Breast epithelium (tissue), 4 donors: ENCODE measurements at regions not wholly inside any gene's neighbourhood (a gene's known extent, or its start where the extent isn't known, plus 50 kb on each side); places are given as distances from the start of the nearest gene placed in this dataset.

Experiments used
- DNase-seq, 2 donors: peaks; one replicate each; pipeline ENCODE4 v3.0.0-alpha.2; 2019; ENCODE audit warnings: low spot score in 2 of 2
- H3K27ac ChIP-seq, 2 donors: fragments of 200-600 bp; sonication (generic) in 1 of 2; one replicate each; pipeline ENCODE4 v1.5.1; 2016 to 2019; ENCODE audit warnings: mild to moderate bottlenecking in 1 of 2
- H3K27me3 ChIP-seq, 2 donors: fragments of 200-600 bp; sonication (generic) in 1 of 2; one replicate each; pipeline versions ENCODE4 v1.5.1 to v1.6.0; 2017 to 2019; ENCODE audit warnings: control low read depth in 1 of 2, mild to moderate bottlenecking in 1 of 2
- H3K36me3 ChIP-seq: fragments of 200-600 bp; one replicate; pipeline ENCODE4 v1.5.1; 2019
- H3K4me1 ChIP-seq, 2 donors: fragments of 200-600 bp; sonication (generic); one replicate each; pipeline ENCODE4 v1.5.1; 2016 to 2019; ENCODE audit warnings: control low read depth in 1 of 2
- H3K4me3 ChIP-seq, 3 donors: fragments of 200-600 bp; sonication (generic); 1 replicate in 2 of 3; 2 replicates in 1 of 3; pipeline ENCODE4 v1.5.1; 2016 to 2019; ENCODE audit warnings: mild to moderate bottlenecking in 3 of 3, moderate library complexity in 2 of 3
- H3K9me3 ChIP-seq, 2 donors: fragments of 200-600 bp; sonication (generic) in 1 of 2; one replicate each; pipeline ENCODE4 v1.5.1; 2016 to 2019; ENCODE audit warnings: control low read depth in 1 of 2
- CTCF ChIP-seq, 3 donors: fragments of 450-650 bp; IDR thresholded peaks; one replicate each; pipeline ENCODE4 v1.5.1; 2016 to 2017; ENCODE audit warnings: antibody characterized with exemption in 3 of 3, mild to moderate bottlenecking in 3 of 3, moderate library complexity in 3 of 3
- POLR2A ChIP-seq: fragments of 450-650 bp; IDR thresholded peaks from one replicate; pipeline ENCODE4 v1.6.1; 2016; ENCODE audit warnings: antibody characterized with exemption, mild to moderate bottlenecking, moderate library complexity
- POLR2AphosphoS5 ChIP-seq, 3 donors: sonication (generic); formaldehyde crosslinking; IDR thresholded peaks; one replicate each; pipeline ENCODE4 v1.6.1; 2017; ENCODE audit warnings: antibody characterized with exemption in 3 of 3
- intact Hi-C: fragments of 100-400 bp; cut with DNase I; formaldehyde crosslinking; loops from one replicate; pipeline ENCODE4 v1.15.1; 2023; ENCODE audit warnings: low total_unique reads

DNA sequence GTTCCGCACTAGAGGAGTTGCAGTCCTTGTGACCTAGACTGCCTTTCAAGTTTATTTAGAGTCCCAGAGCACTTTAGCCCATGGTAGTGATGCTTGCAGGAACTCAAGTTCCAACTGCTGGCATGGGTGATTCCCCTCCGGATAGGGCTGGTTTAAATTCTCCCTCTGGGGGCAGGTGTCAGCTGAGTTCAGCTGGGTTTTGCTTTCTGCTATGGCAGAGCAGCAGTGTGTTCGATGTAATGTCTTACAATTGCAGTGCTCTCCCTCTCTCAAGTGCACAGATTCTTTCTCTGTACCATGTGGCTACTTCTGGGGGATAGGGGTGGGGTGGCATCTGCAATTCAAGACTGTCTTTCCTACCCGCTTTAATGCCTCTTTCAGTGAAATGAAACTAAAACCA, 164.8 kb upstream of the ZIC3 start:
- intact Hi-C loops = no loop called here
- no peak for DNase-seq
- Histone ChIP-seq H3K27me3 (peaks cover 0 to 20% of the 10 kb centered on the region in 2 donors), H3K4me1 (no peaks in the 10 kb centered on the region), H3K4me3 (no peak overlapping the region), H3K36me3 (no peaks in the 10 kb centered on the region), H3K9me3 (no peaks in the 10 kb centered on the region), H3K27ac (no peak overlapping the region)
- TF ChIP-seq POLR2AphosphoS5 (IDR thresholded peaks at IDR 0.05) = no peak
- no peak for TF ChIP-seq POLR2A
- no peak for TF ChIP-seq CTCF (IDR thresholded peaks at IDR 0.05)

GRCh38 chrX:137387646-137388045, 178.3 kb upstream of the ZIC3 start:
- Histone ChIP-seq H3K4me3 (no peak overlapping the region), H3K9me3 (no peaks in the 10 kb centered on the region), H3K27ac (no peak overlapping the region), H3K4me1 (no peaks in the 10 kb centered on the region), H3K27me3 (peaks cover 0 to 7% of the 10 kb centered on the region in 2 donors), H3K36me3 (no peaks in the 10 kb centered on the region)
- intact Hi-C loops = no loop called here
- TF ChIP-seq POLR2A (no peak), CTCF (IDR thresholded peaks at IDR 0.05) (no peak), POLR2AphosphoS5 (IDR thresholded peaks at IDR 0.05) (no peak)
- no peak for DNase-seq

DNA sequence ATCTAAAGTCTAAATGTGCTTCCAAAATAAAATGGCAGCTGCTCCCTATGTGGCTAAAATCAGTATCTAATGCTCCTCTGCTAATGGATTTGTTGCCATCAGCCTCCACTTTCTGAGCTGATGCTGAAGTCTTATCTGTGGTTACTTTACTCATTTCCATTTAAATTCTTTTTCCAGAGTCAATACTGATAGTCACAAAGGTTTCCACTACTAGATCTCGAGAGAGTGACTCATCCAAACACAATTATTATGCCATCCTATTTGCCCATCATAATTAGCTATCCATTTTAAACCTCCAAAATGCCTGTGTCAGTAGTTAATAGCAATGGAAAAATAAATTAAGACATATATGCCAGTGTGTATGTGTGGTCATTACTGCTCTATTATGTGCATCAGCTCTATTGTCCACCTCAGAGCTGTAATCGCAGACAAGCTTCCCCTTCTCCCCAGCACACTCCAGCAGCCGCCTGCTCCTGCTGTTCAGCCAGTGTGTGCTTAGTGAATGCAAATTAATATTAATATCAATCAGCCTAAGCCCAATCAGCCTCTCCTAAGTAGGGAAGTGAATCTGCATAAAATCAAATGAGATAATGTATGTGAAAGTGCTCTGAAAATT, 199.8 kb upstream of the ZIC3 start:
- intact Hi-C loops = no loop called here
- H3K36me3 ChIP-seq = no peaks in the 10 kb centered on the region
- no peaks in the 10 kb centered on the region for H3K4me1 ChIP-seq
- DNase-seq = no peak
- no peak overlapping the region for H3K4me3 ChIP-seq
- TF ChIP-seq CTCF (IDR thresholded peaks at IDR 0.05) (no peak), POLR2A (no peak), POLR2AphosphoS5 (IDR thresholded peaks at IDR 0.05) (no peak)
- H3K27ac ChIP-seq = no peak overlapping the region
- no peaks in the 10 kb centered on the region for H3K9me3 ChIP-seq
- H3K27me3 ChIP-seq = peaks cover 0 to 33% of the 10 kb centered on the region in 2 donors

DNA sequence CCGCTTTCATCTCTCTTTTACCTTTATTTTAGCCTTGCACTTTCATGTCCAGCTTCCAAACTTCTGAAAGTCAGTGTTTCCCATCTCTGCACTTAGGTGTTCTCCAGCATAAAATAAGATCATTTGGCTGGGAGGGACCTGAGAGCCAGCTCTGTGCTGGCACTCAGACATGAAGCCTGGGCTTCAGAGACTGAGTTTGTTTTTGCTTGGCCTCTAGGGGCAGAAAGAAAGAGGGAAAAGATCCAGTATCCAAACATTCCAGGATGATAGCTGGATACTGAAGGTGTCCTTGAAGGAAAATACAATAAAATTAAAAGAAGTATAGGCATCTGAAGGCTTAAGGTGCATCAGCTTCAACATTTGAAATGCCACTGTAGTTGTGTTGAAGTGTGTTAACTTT, 202.4 kb upstream of the ZIC3 start:
- Histone ChIP-seq H3K27ac (no peak overlapping the region), H3K9me3 (no peaks in the 10 kb centered on the region), H3K27me3 (peaks cover 0 to 48% of the 10 kb centered on the region in 2 donors), H3K36me3 (no peaks in the 10 kb centered on the region), H3K4me3 (no peak overlapping the region), H3K4me1 (no peaks in the 10 kb centered on the region)
- intact Hi-C loops = no loop called here
- TF ChIP-seq CTCF (IDR thresholded peaks at IDR 0.05) (no peak), POLR2AphosphoS5 (IDR thresholded peaks at IDR 0.05) (no peak), POLR2A (no peak)
- DNase-seq = no peak

GRCh38 chrX:137362583-137362982, 203.3 kb upstream of the ZIC3 start:
- no peak overlapping the region for H3K4me3 ChIP-seq
- H3K27ac ChIP-seq = no peak overlapping the region
- no peaks in the 10 kb centered on the region for H3K36me3 ChIP-seq
- H3K9me3 ChIP-seq = no peaks in the 10 kb centered on the region
- no peaks in the 10 kb centered on the region for H3K4me1 ChIP-seq
- no peak for DNase-seq
- intact Hi-C loops = no loop called here
- TF ChIP-seq CTCF (IDR thresholded peaks at IDR 0.05) (no peak), POLR2A (no peak), POLR2AphosphoS5 (IDR thresholded peaks at IDR 0.05) (no peak)
- H3K27me3 ChIP-seq = peaks cover 0 to 54% of the 10 kb centered on the region in 2 donors
